Left kidney (tissue), 1 donor: ENCODE measurements at regions not wholly inside any gene's neighbourhood (a gene's known extent, or its start where the extent isn't known, plus 50 kb on each side); places are given as distances from the start of the nearest gene placed in this dataset.
"Not testable (repeated sequence)": the region's sequence is repeated elsewhere in the genome, so short reads cannot be mapped to it uniquely, and the experiment has no call there.

Source experiments
- DNase-seq: peaks from one replicate; pipeline ENCODE4 v3.0.0-alpha.2; 2013

- DNase-seq, result no peak
These were observed 57.7 kb downstream of the RAD51AP2 start for GRCh38 chr2:17460371-17461086.

- DNase-seq, result no peak
These were observed 62.9 kb downstream of the RAD51AP2 start for GRCh38 chr2:17455343-17455742.

- not testable (repeated sequence) for DNase-seq
These were observed 72.0 kb downstream of the RAD51AP2 start for GRCh38 chr2:17446191-17446590.

GRCh38 chr2:17445744-17446143, 72.5 kb downstream of the RAD51AP2 start:
- DNase-seq, result no peak

- DNase-seq, result no peak
These were observed 75.9 kb downstream of the RAD51AP2 start for GRCh38 chr2:17442334-17442733.

GRCh38 chr2:17441790-17442189, 76.5 kb downstream of the RAD51AP2 start:
- no peak for DNase-seq

GRCh38 chr2:17441055-17441771, 77.0 kb downstream of the RAD51AP2 start:
- no peak for DNase-seq

GRCh38 chr2:17430326-17430725, 87.9 kb downstream of the RAD51AP2 start:
- DNase-seq, result no peak

- DNase-seq, result no peak
These were observed 89.1 kb downstream of the RAD51AP2 start for GRCh38 chr2:17429130-17429529.

GRCh38 chr2:17427401-17427800, 90.8 kb downstream of the RAD51AP2 start:
- no peak for DNase-seq

GRCh38 chr2:17426743-17427142, 91.5 kb downstream of the RAD51AP2 start:
- DNase-seq, result no peak

GRCh38 chr2:17422061-17422460, 96.2 kb downstream of the RAD51AP2 start:
- DNase-seq, result no peak

GRCh38 chr2:17416884-17417391, 101.3 kb downstream of the RAD51AP2 start:
- DNase-seq, result no peak

- DNase-seq, result no peak
These were observed 105.2 kb downstream of the RAD51AP2 start for GRCh38 chr2:17413036-17413435.

- DNase-seq, result no peak
These were observed 117.1 kb downstream of the RAD51AP2 start for GRCh38 chr2:17401096-17401495.

- no peak for DNase-seq
These were observed 119.5 kb downstream of the RAD51AP2 start for GRCh38 chr2:17398770-17399169.

- DNase-seq, result no peak
These were observed 129.4 kb downstream of the RAD51AP2 start for GRCh38 chr2:17388798-17389197.

- no peak for DNase-seq
These were observed 130.6 kb downstream of the RAD51AP2 start for GRCh38 chr2:17387591-17387990.

- no peak for DNase-seq
These were observed 131.5 kb downstream of the RAD51AP2 start for GRCh38 chr2:17386771-17387170.

GRCh38 chr2:17380003-17380402, 138.2 kb downstream of the RAD51AP2 start:
- DNase-seq, result no peak

- no peak for DNase-seq
These were observed 143.0 kb downstream of the RAD51AP2 start for GRCh38 chr2:17375262-17375661.

GRCh38 chr2:17373741-17374140, 144.5 kb downstream of the RAD51AP2 start:
- DNase-seq, result no peak

- DNase-seq, result no peak
These were observed 145.2 kb downstream of the RAD51AP2 start for GRCh38 chr2:17373041-17373440.

- no peak for DNase-seq
These were observed 154.4 kb downstream of the RAD51AP2 start for GRCh38 chr2:17363846-17364245.
